ENCODE measurements at regions not wholly inside any gene's neighbourhood (a gene's known extent, or its start where the extent isn't known, plus 50 kb on each side); places are given as distances from the start of the nearest gene placed in this dataset.

GRCh38 chr4:112005027-112005426 lies 140.2 kb upstream of the FAM241A start:
- Histone ChIP-seq H3K4me1 (replicated peaks in 1 of 4; ENCODE audit: control insufficient read depth in 3 of 4, insufficient read depth in 4 of 4, low read length in 3 of 4) (0 out of 7 replicates have a peak, but pooled peaks cover 0 to 2% (median 0%) of the 10 kb centered on the region in 4 experiments), H2AK5ac (ENCODE audit: low read depth, low read length) (no peak overlapping the region), H3K4me3 (ENCODE audit: extremely low read depth in 1 of 4, insufficient read depth in 2 of 4, low read depth in 3 of 4, low read length in 4 of 4) (no peak overlapping the region), H3K18ac (ENCODE audit: extremely low read depth, low read length) (no peak overlapping the region), H2BK120ac (replicated peaks; ENCODE audit: low read depth, low read length) (no peak overlapping the region), H2BK20ac (ENCODE audit: low read length) (no peak overlapping the region), H3K36me3 (ENCODE audit: control insufficient read depth in 2 of 4, insufficient read depth in 4 of 4, low read length in 3 of 4) (no peaks in the 10 kb centered on the region), H3K4me2 (ENCODE audit: insufficient read depth in 1 of 2, low read depth in 2 of 2, low read length in 2 of 2) (no peak overlapping the region), H2BK5ac (ENCODE audit: low read depth, low read length) (no peak overlapping the region), H3K9ac (replicated peaks in 1 of 4; ENCODE audit: extremely low read depth in 1 of 4, low read depth in 3 of 4, low read length in 3 of 4) (no peak overlapping the region), H3K27me3 (replicated peaks in 1 of 4; ENCODE audit: control insufficient read depth in 3 of 4, extremely low read depth in 1 of 4, insufficient read depth in 3 of 4, low read length in 3 of 4) (no peaks in the 10 kb centered on the region), H3K79me1 (ENCODE audit: low read depth, low read length) (no peaks in the 10 kb centered on the region), H4K91ac (replicated peaks; ENCODE audit: insufficient read length, low read length) (no peak overlapping the region), H3K14ac (ENCODE audit: insufficient read length) (no peak overlapping the region), H3K9me3 (ENCODE audit: insufficient read depth in 2 of 2, low read depth in 1 of 2, low read length in 1 of 2) (no peaks in the 10 kb centered on the region), H3K23ac (ENCODE audit: insufficient read length) (no peak overlapping the region), H2BK12ac (ENCODE audit: low read depth, low read length) (no peak overlapping the region), H3K23me2 (ENCODE audit: low read depth, low read length) (no peaks in the 10 kb centered on the region), H3K27ac (ENCODE audit: low read depth, low read length) (no peak overlapping the region), H2AFZ (ENCODE audit: low read length) (no peak overlapping the region), H4K8ac (ENCODE audit: extremely low read depth, insufficient read depth, low read length) (no peak overlapping the region), H2BK15ac (ENCODE audit: low read length) (no peak overlapping the region), H3K79me2 (ENCODE audit: control insufficient read depth in 1 of 2, insufficient read depth in 2 of 2, low read length in 2 of 2) (no peaks in the 10 kb centered on the region), H4K20me1 (replicated peaks in 1 of 2; ENCODE audit: control insufficient read depth in 1 of 2, insufficient read depth in 2 of 2, low read length in 2 of 2) (no peaks in the 10 kb centered on the region), H3K56ac (replicated peaks; ENCODE audit: insufficient read length, low read depth, low read length) (no peak overlapping the region), H3K4ac (replicated peaks; ENCODE audit: insufficient read length, low read depth, low read length) (no peak overlapping the region), H4K5ac (ENCODE audit: insufficient read length, low read depth, low read length) (no peak overlapping the region)
- no peak for FAIRE-seq
- no peak for TF ChIP-seq POLR2A (IDR thresholded peaks at IDR 0.05; ENCODE audit: control extremely low read depth in 1 of 2, low read depth in 2 of 2, low read length in 2 of 2)
- TF ChIP-seq RXRA (IDR thresholded peaks at IDR 0.05; ENCODE audit: insufficient read depth, low read depth, low read length) = no peak
- TF ChIP-seq ATF3 (IDR thresholded peaks at IDR 0.05; ENCODE audit: insufficient read depth, low read depth, low read length) = no peak
- TF ChIP-seq NRF1 (IDR thresholded peaks at IDR 0.05; ENCODE audit: low read depth, low read length) = no peak
- TF ChIP-seq CTBP2 (IDR thresholded peaks at IDR 0.05; ENCODE audit: borderline replicate concordance, insufficient read depth, insufficient read length, low read length) = no peak
- POLR2A ChIA-PET (ENCODE audit: partially characterized antibody) = interaction anchor here (0.6 kb wide), 1 partner anchor 704 kb away, joined by 3 read pairs; no protein-coding TSS in a partner anchor
- no peak for DNase-seq (ENCODE audit: low read depth in 1 of 2, low spot score in 2 of 2)
- CTCF ChIA-PET (ENCODE audit: partially characterized antibody) = interaction anchor here (0.6 to 2.5 kb wide), 7 partner anchors 21 to 1434 kb away, joined by 3 to 10 read pairs (median 3); no protein-coding TSS in a partner anchor
